HepG2 (cell line): ENCODE measurements at regions not wholly inside any gene's neighbourhood (a gene's known extent, or its start where the extent isn't known, plus 50 kb on each side); places are given as distances from the start of the nearest gene placed in this dataset.

Experiments
- ATAC-seq: fragments of 200-7000 bp; cut with Tn5 transposase; 3 replicates; pipeline ENCODE4 v1.9.1; 2020; ENCODE audit warnings: mild to moderate bottlenecking, moderate library complexity
- BruUV-seq: library from RNA; stranded (reverse); fragments of 400-500 nt; replicated peaks from 2 replicates; lab custom pipeline; 2021; lab: Mats Ljungman, UMichigan
- CTCF ChIA-PET: fragments of 300-600 bp; formaldehyde crosslinking; extraction: SDS; loops from one replicate; lab custom pipeline; 2021; ENCODE audit warnings: low total read pairs, inconsistent platforms, low intra/inter-chr PET ratio; lab: Yijun Ruan, JAX
- POLR2A ChIA-PET: fragments of 350-600 bp; sonication (Branson Sonifier 250); formaldehyde crosslinking; loops from one replicate; lab custom pipeline; 2020; ENCODE audit warnings: antibody characterized with exemption, inconsistent platforms; lab: Yijun Ruan, JAX
- DNase-seq: peaks from one replicate; pipeline ENCODE4 v3.0.0-alpha.2; 2015; ENCODE audit warnings: low spot score
- FAIRE-seq: peaks from 3 replicates; lab custom pipeline; 2011; peaks lifted over from hg19 to GRCh38; lab: Jason Lieb, UNC
- H2AFZ ChIP-seq: one replicate; pipeline ENCODE4 v1.6.1; 2011; ENCODE audit warnings: low read length, inconsistent platforms
- H3K27ac ChIP-seq: fragments of 300-600 bp; 3 replicates; pipeline ENCODE4 v1.8.0; 2011; ENCODE audit warnings: mixed run types, mild to moderate bottlenecking, mixed read lengths, low read length, inconsistent platforms; ENCODE audit not compliant: insufficient read depth; ENCODE audit errors: extremely low read length
- H3K27me3 ChIP-seq, 2 experiments: fragments of 200-600 bp in 1 of 2; 2 replicates in 1 of 2; 3 replicates in 1 of 2; pipeline versions ENCODE4 v1.6.0 to v1.8.0; 2011; ENCODE audit warnings: low read length in 2 of 2, mild to moderate bottlenecking in 2 of 2, moderate library complexity in 2 of 2, inconsistent platforms in 1 of 2; ENCODE audit not compliant: insufficient read depth in 2 of 2, control insufficient read depth in 1 of 2
- H3K36me3 ChIP-seq, 2 experiments: fragments of 200-600 bp in 1 of 2; replicated peaks in 1 of 2; 2 replicates in 1 of 2; 3 replicates in 1 of 2; pipeline versions ENCODE4 v1.5.1 to v1.8.0; 2011; ENCODE audit warnings: low read length in 2 of 2, inconsistent platforms in 1 of 2; ENCODE audit not compliant: insufficient read depth in 2 of 2, control insufficient read depth in 1 of 2
- H3K4me1 ChIP-seq: 2 replicates; pipeline ENCODE4 v1.5.1; 2012; ENCODE audit warnings: low read length, inconsistent platforms; ENCODE audit not compliant: insufficient read depth
- H3K4me2 ChIP-seq: 2 replicates; pipeline ENCODE4 v1.6.0; 2011; ENCODE audit warnings: low read depth, low read length, inconsistent platforms
- H3K4me3 ChIP-seq, 3 experiments: fragments of 200-600 bp in 1 of 3; sonication (generic), shearing (Covaris generic) in 1 of 3; replicated peaks in 1 of 3; 2 replicates each; pipeline ENCODE4 v1.5.1; 2011 to 2016; ENCODE audit warnings: low read length in 3 of 3, inconsistent platforms in 2 of 3, low read depth in 2 of 3, mild to moderate bottlenecking in 2 of 3, control low read depth in 1 of 3, mixed read lengths in 1 of 3; ENCODE audit not compliant: insufficient read depth in 1 of 3
- H3K79me2 ChIP-seq: one replicate; pipeline ENCODE4 v1.6.1; 2011; ENCODE audit warnings: low read length, inconsistent platforms; ENCODE audit not compliant: insufficient read depth
- H3K9ac ChIP-seq: 2 replicates; pipeline ENCODE4 v1.6.0; 2011; ENCODE audit warnings: mild to moderate bottlenecking, low read depth, low read length, inconsistent platforms; ENCODE audit not compliant: insufficient read depth
- H3K9me3 ChIP-seq: 2 replicates; pipeline ENCODE4 v1.5.1; 2012; ENCODE audit warnings: mild to moderate bottlenecking, low read length
- H4K20me1 ChIP-seq: 2 replicates; pipeline ENCODE4 v1.6.0; 2011; ENCODE audit warnings: inconsistent platforms, mild to moderate bottlenecking, low read length, moderate library complexity; ENCODE audit not compliant: insufficient read depth
- ARID2 ChIP-seq: sonication (generic); formaldehyde crosslinking; IDR thresholded peaks from 2 replicates; pipeline ENCODE4 v1.8.1; 2022; ENCODE audit warnings: mild to moderate bottlenecking, missing genetic modification reagents, borderline replicate concordance
- CBFB ChIP-seq: sonication (generic); formaldehyde crosslinking; IDR thresholded peaks from 2 replicates; pipeline ENCODE4 v1.4.0; 2020; ENCODE audit warnings: missing genetic modification reagents
- DRAP1 ChIP-seq: IDR thresholded peaks from 2 replicates; pipeline ENCODE4 v1.6.1; 2016; ENCODE audit warnings: missing genetic modification reagents, missing compliant biosample characterization
- ELF4 ChIP-seq: sonication (generic); formaldehyde crosslinking; IDR thresholded peaks from 2 replicates; pipeline ENCODE4 v1.5.0; 2020; ENCODE audit warnings: missing genetic modification reagents, mild to moderate bottlenecking, moderate library complexity, borderline replicate concordance
- MBD4 ChIP-seq: IDR thresholded peaks from 2 replicates; pipeline ENCODE4 v1.6.1; 2012; ENCODE audit warnings: low read length, inconsistent platforms, borderline replicate concordance
- MED8 ChIP-seq: sonication (generic); formaldehyde crosslinking; IDR thresholded peaks from 2 replicates; pipeline ENCODE4 v1.8.1; 2023; ENCODE audit warnings: mild to moderate bottlenecking, missing genetic modification reagents; ENCODE audit not compliant: insufficient replicate concordance
- PHF5A ChIP-seq: IDR thresholded peaks from one replicate; pipeline ENCODE4 v1.6.1; 2018; ENCODE audit warnings: low read depth, missing genetic modification reagents; ENCODE audit not compliant: unreplicated experiment
- POLR2G ChIP-seq: fragments of 200-400 bp; formaldehyde crosslinking; IDR thresholded peaks from 2 replicates; pipeline ENCODE4 v1.6.1; 2018; ENCODE audit warnings: mild to moderate bottlenecking, low read depth, low read length, moderate library complexity
- RORA ChIP-seq: sonication (generic); formaldehyde crosslinking; IDR thresholded peaks from 2 replicates; pipeline ENCODE4 v1.5.0; 2020; ENCODE audit warnings: mild to moderate bottlenecking, missing genetic modification reagents, moderate library complexity
- SRSF4 ChIP-seq: fragments of 200-400 bp; formaldehyde crosslinking; IDR thresholded peaks from one replicate; pipeline ENCODE4 v1.6.1; 2018; ENCODE audit warnings: mild to moderate bottlenecking, low read depth, low read length, moderate library complexity; ENCODE audit not compliant: poor library complexity, severe bottlenecking
- SSRP1 ChIP-seq: IDR thresholded peaks from 2 replicates; pipeline ENCODE4 v1.6.1; 2016; ENCODE audit warnings: control low read depth
- U2AF2 ChIP-seq: fragments of 200-400 bp; formaldehyde crosslinking; IDR thresholded peaks from 2 replicates; pipeline ENCODE4 v1.6.1; 2017; ENCODE audit warnings: low read depth, mild to moderate bottlenecking, low read length
- ZBTB1 ChIP-seq: sonication (generic); formaldehyde crosslinking; IDR thresholded peaks from 2 replicates; pipeline ENCODE4 v1.4.0; 2020; ENCODE audit warnings: missing genetic modification reagents, borderline replicate concordance
- ZFP1 ChIP-seq: IDR thresholded peaks from 2 replicates; pipeline ENCODE4 v1.6.1; 2016
- ZGPAT ChIP-seq: IDR thresholded peaks from 2 replicates; pipeline ENCODE4 v1.6.1; 2016; ENCODE audit warnings: mild to moderate bottlenecking
- WGBS: methylation state at CpG from one replicate; pipeline ENCODE4 v1.1.6; 2017; ENCODE audit warnings: low lambda C conversion rate; 5-methylcytosine and 5-hydroxymethylcytosine counted together
- in situ Hi-C: cut with HindIII; loops from 2 replicates; pipeline ENCODE4 v1.10.0; 2017; ENCODE audit warnings: low pct_unique_long_range_greater_than_20kb; ENCODE audit not compliant: extremely low pct_ligation_motif_present
- intact Hi-C: fragments of 100-400 bp; cut with micrococcal nuclease; formaldehyde crosslinking; loops from one replicate; pipeline ENCODE4 v1.10.0; 2022; ENCODE audit not compliant: unreplicated experiment
- TF ChIP-seq, protein P1 (sequence below): IDR thresholded peaks from 2 replicates; pipeline ENCODE4 v1.6.1; 2018; ENCODE audit warnings: missing genetic modification reagents
- TF ChIP-seq, protein P2 (sequence below): sonication (generic); formaldehyde crosslinking; conservative IDR thresholded peaks from 2 replicates; pipeline ENCODE4 v1.8.1; 2023; ENCODE audit warnings: missing genetic modification reagents

DNA sequence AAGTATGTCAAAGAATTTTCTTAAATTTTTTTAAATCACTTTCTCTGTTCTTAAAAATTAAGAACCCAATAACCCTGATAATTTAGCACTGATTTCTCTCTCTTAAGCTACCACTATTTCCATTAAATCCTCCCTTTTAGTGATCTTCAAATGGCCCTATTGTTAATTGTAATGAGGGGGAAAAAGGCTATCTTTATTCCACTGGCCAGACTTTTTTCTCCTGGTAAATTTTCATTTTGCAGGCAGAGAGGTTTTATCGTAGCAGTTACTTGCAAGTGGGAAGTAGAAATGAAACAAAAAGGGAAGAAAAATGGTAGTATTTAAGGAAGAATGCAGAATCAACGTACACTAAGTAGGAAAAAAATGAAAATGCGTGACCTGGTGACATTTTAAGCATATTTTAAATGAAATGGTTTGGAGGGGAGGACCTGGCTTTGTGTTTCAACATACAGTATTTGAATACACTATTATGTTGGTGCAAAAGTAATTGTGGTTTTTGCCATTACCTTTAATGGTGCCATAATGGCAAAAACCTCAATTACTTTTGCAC is 224.9 kb downstream of the TANC2 start:
- ChIA-PET CTCF (no interaction called here), POLR2A (no interaction called here)
- Histone ChIP-seq H3K9ac (no peak overlapping the region), H4K20me1 (no peaks in the 10 kb centered on the region), H3K4me2 (no peak overlapping the region), H3K4me1 (no peaks in the 10 kb centered on the region), H3K27me3 (no peaks in the 10 kb centered on the region), H3K4me3 (no peak overlapping the region), H3K9me3 (no peaks in the 10 kb centered on the region), H3K27ac (no peak overlapping the region), H2AFZ (no peak overlapping the region), H3K36me3 (no peaks in the 10 kb centered on the region), H3K79me2 (no peaks in the 10 kb centered on the region)
- FAIRE-seq = no peak
- no peak for DNase-seq
- TF ChIP-seq ZFP1 (CRISPR knock-in tag) (no peak), DRAP1 (no peak), PHF5A (CRISPR knock-in tag) (no peak), ELF4 (no peak), POLR2G (no peak), SRSF4 (no peak), CBFB (CRISPR knock-in tag) (no peak), MED8 (CRISPR knock-in tag) (no peak), ZGPAT (no peak), SSRP1 (no peak), MBD4 (no peak), ZBTB1 (no peak), U2AF2 (no peak), RORA (CRISPR knock-in tag) (no peak), ARID2 (CRISPR knock-in tag) (no peak)
- TF ChIP-seq, protein P1, sequence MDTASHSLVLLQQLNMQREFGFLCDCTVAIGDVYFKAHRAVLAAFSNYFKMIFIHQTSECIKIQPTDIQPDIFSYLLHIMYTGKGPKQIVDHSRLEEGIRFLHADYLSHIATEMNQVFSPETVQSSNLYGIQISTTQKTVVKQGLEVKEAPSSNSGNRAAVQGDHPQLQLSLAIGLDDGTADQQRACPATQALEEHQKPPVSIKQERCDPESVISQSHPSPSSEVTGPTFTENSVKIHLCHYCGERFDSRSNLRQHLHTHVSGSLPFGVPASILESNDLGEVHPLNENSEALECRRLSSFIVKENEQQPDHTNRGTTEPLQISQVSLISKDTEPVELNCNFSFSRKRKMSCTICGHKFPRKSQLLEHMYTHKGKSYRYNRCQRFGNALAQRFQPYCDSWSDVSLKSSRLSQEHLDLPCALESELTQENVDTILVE = no peak
- TF ChIP-seq, protein P2, sequence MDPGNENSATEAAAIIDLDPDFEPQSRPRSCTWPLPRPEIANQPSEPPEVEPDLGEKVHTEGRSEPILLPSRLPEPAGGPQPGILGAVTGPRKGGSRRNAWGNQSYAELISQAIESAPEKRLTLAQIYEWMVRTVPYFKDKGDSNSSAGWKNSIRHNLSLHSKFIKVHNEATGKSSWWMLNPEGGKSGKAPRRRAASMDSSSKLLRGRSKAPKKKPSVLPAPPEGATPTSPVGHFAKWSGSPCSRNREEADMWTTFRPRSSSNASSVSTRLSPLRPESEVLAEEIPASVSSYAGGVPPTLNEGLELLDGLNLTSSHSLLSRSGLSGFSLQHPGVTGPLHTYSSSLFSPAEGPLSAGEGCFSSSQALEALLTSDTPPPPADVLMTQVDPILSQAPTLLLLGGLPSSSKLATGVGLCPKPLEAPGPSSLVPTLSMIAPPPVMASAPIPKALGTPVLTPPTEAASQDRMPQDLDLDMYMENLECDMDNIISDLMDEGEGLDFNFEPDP = no peak
- no TSS peak for BruUV-seq
- in situ Hi-C loops = no loop called here
- WGBS = under 1% methylated on average over 3 of the region's 3 CpGs
- intact Hi-C loops = no loop called here
- ATAC-seq = no peak
